Endothelial cell of umbilical vein (primary cell): ENCODE measurements at regions not wholly inside any gene's neighbourhood (a gene's known extent, or its start where the extent isn't known, plus 50 kb on each side); places are given as distances from the start of the nearest gene placed in this dataset.

ENCODE experiments used
- BruUV-seq: library from RNA; stranded (reverse); fragments of 400-500 nt; replicated peaks from 2 replicates; lab custom pipeline; 2021; lab: Mats Ljungman, UMichigan
- CTCF ChIA-PET: fragments of 300-600, 350-600 bp; sonication (Branson Sonifier 250); formaldehyde crosslinking; loops from one replicate; lab custom pipeline; 2021; ENCODE audit warnings: antibody characterized with exemption, inconsistent platforms; lab: Charles Lee
- POLR2A ChIA-PET: fragments of 300-600, 350-600 bp; sonication (Branson Sonifier 250); formaldehyde crosslinking; loops from one replicate; lab custom pipeline; 2021; ENCODE audit warnings: antibody characterized with exemption, inconsistent platforms; lab: Charles Lee
- DNase-seq: peaks from one replicate; pipeline ENCODE4 v3.0.0-alpha.2; 2011; ENCODE audit warnings: low read depth, low spot score
- FAIRE-seq: peaks from 2 replicates; lab custom pipeline; 2011; peaks lifted over from hg19 to GRCh38; lab: Jason Lieb, UNC
- H2AFZ ChIP-seq: 2 replicates; pipeline ENCODE4 v1.6.0; 2012; ENCODE audit warnings: low read depth, low read length, control low read depth, inconsistent platforms
- H3K27ac ChIP-seq: 2 replicates; pipeline ENCODE4 v1.5.1; 2011; ENCODE audit warnings: low read depth, mild to moderate bottlenecking, control low read depth, low read length, moderate library complexity; ENCODE audit not compliant: insufficient read depth
- H3K27me3 ChIP-seq, 2 experiments: 2 replicates each; pipeline versions ENCODE4 v1.6.0 to v1.6.1; 2011; ENCODE audit warnings: low read length in 2 of 2, mixed read lengths in 1 of 2; ENCODE audit not compliant: control insufficient read depth in 2 of 2, insufficient read depth in 2 of 2
- H3K36me3 ChIP-seq, 2 experiments: 2 replicates in 1 of 2; 3 replicates in 1 of 2; pipeline ENCODE4 v1.5.1; 2011; ENCODE audit warnings: low read length in 2 of 2, mild to moderate bottlenecking in 1 of 2, moderate library complexity in 1 of 2; ENCODE audit not compliant: control insufficient read depth in 2 of 2, insufficient read depth in 2 of 2; ENCODE audit errors: extremely low read depth in 1 of 2
- H3K4me1 ChIP-seq: 3 replicates; pipeline ENCODE4 v1.5.1; 2011; ENCODE audit warnings: mild to moderate bottlenecking, low read length; ENCODE audit not compliant: control insufficient read depth, insufficient read depth; ENCODE audit errors: extremely low read depth
- H3K4me2 ChIP-seq: 2 replicates; pipeline ENCODE4 v1.6.1; 2011; ENCODE audit warnings: low read length, control low read depth, mixed read lengths; ENCODE audit not compliant: insufficient read depth
- H3K4me3 ChIP-seq, 3 experiments: fragments of 200-600 bp in 1 of 3; sonication (generic), shearing (Covaris generic) in 1 of 3; replicated peaks in 1 of 3; 2 replicates each; pipeline ENCODE4 v1.5.1; 2011 to 2016; ENCODE audit warnings: control low read depth in 3 of 3, low read length in 3 of 3, mild to moderate bottlenecking in 2 of 3, inconsistent platforms in 1 of 3, low read depth in 1 of 3, moderate library complexity in 1 of 3; ENCODE audit not compliant: insufficient read depth in 1 of 3
- H3K79me2 ChIP-seq: 2 replicates; pipeline ENCODE4 v1.6.0; 2012; ENCODE audit warnings: low read length, inconsistent platforms; ENCODE audit not compliant: control insufficient read depth, insufficient read depth
- H3K9ac ChIP-seq: replicated peaks from 2 replicates; pipeline ENCODE3; 2011; ENCODE audit warnings: low read length, control low read depth; ENCODE audit not compliant: insufficient read depth; ENCODE audit errors: extremely low read depth
- H3K9me1 ChIP-seq: replicated peaks from 3 replicates; pipeline ENCODE4 v1.6.0; 2011; ENCODE audit warnings: mild to moderate bottlenecking, low read length; ENCODE audit not compliant: control insufficient read depth, insufficient read depth; ENCODE audit errors: extremely low read depth
- H3K9me3 ChIP-seq: replicated peaks from 2 replicates; pipeline ENCODE4 v1.5.1; 2012; ENCODE audit warnings: low read length, inconsistent platforms; ENCODE audit not compliant: control insufficient read depth, insufficient read depth
- H4K20me1 ChIP-seq: replicated peaks from 2 replicates; pipeline ENCODE3; 2011; ENCODE audit warnings: mild to moderate bottlenecking, low read length; ENCODE audit not compliant: control insufficient read depth, insufficient read depth; ENCODE audit errors: extremely low read depth
- EZH2 ChIP-seq: IDR thresholded peaks from 2 replicates; pipeline ENCODE4 v1.6.1; 2012; ENCODE audit warnings: borderline replicate concordance, low read depth, mild to moderate bottlenecking, moderate library complexity, low read length, inconsistent platforms; ENCODE audit not compliant: severe bottlenecking
- FOS ChIP-seq: IDR thresholded peaks from 2 replicates; pipeline ENCODE4 v1.6.1; 2011; ENCODE audit warnings: mild to moderate bottlenecking, low read length, moderate library complexity, borderline replicate concordance; ENCODE audit not compliant: insufficient read depth
- GATA2 ChIP-seq: IDR thresholded peaks from 2 replicates; pipeline ENCODE4 v1.7.0; 2011; ENCODE audit warnings: low read depth, mild to moderate bottlenecking, moderate library complexity, mixed read lengths, low read length; ENCODE audit not compliant: insufficient read length, insufficient read depth
- JUN ChIP-seq: IDR thresholded peaks from 2 replicates; pipeline ENCODE4 v1.6.1; 2011; ENCODE audit warnings: borderline replicate concordance, low read depth; ENCODE audit not compliant: insufficient read length, insufficient read depth
- MYC ChIP-seq: IDR thresholded peaks from one replicate; pipeline ENCODE4 v1.6.1; 2011; ENCODE audit warnings: mild to moderate bottlenecking, low read depth, low read length
- POLR2A ChIP-seq: IDR thresholded peaks from 2 replicates; pipeline ENCODE4 v1.6.1; 2012; ENCODE audit warnings: low read depth, mild to moderate bottlenecking, control low read depth, low read length
- POLR2AphosphoS5 ChIP-seq: IDR thresholded peaks from 2 replicates; pipeline ENCODE4 v1.6.1; 2012; ENCODE audit warnings: low read depth, mild to moderate bottlenecking, control low read depth, low read length, moderate library complexity; ENCODE audit not compliant: insufficient read depth
- dilution Hi-C: fragments of 300-500 bp; cut with MboI; formaldehyde crosslinking; loops from one replicate; pipeline ENCODE4 v1.15.0; 2019; ENCODE audit warnings: low sequenced_read_pairs; ENCODE audit not compliant: extremely low pct_ligation_motif_present
- intact Hi-C: fragments of 100-400 bp; cut with micrococcal nuclease; formaldehyde crosslinking; loops from one replicate; pipeline ENCODE4 v1.10.0; 2022
- TF ChIP-seq, protein P1 (sequence below): IDR thresholded peaks from 2 replicates; pipeline ENCODE4 v1.6.1; 2011; ENCODE audit not compliant: insufficient read depth, insufficient read length
- TF ChIP-seq, protein P2 (sequence below), 2 donors: IDR thresholded peaks; 1 replicate in 1 of 2; 2 replicates in 1 of 2; pipeline ENCODE4 v1.5.1; 2011; ENCODE audit warnings: low read length in 2 of 2, mild to moderate bottlenecking in 2 of 2, moderate library complexity in 2 of 2, control low read depth in 1 of 2, inconsistent platforms in 1 of 2, low read depth in 1 of 2; ENCODE audit not compliant: insufficient read depth in 1 of 2; ENCODE audit errors: extremely low read depth in 1 of 2

DNA sequence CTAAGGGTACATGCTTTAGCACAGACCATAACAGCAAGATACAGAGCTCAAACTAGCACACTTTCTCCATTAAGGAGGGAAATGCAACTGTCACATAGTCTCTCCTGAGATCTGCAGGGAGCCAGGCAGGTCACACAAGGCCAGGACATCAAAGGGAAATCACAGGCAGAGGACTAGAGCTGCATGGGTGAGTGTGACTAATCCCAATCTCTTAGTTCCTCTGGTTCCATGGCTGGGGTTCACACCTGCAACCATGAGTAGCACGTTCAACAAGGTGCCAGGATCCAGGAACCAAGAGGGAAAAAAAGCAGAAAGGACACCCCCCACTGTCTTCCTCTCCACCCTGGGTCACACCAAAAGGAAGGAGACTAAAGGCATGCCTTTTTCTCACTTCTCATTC, 296.5 kb upstream of the STEAP1 start:
- dilution Hi-C loops (no loop called here), intact Hi-C loops (no loop called here)
- FAIRE-seq (no peak), DNase-seq (no peak)
- Histone ChIP-seq H3K27me3 (no peaks in the 10 kb centered on the region), H3K4me1 (no peaks in the 10 kb centered on the region), H3K9me3 (peaks cover 2% of the 10 kb centered on the region), H3K36me3 (no peaks in the 10 kb centered on the region), H2AFZ (no peak overlapping the region), H3K79me2 (no peaks in the 10 kb centered on the region), H3K27ac (no peak overlapping the region), H4K20me1 (no peaks in the 10 kb centered on the region), H3K9me1 (no peaks in the 10 kb centered on the region), H3K9ac (no peak overlapping the region), H3K4me3 (no peak overlapping the region), H3K4me2 (no peak overlapping the region)
- ChIA-PET CTCF (no interaction called here), POLR2A (no interaction called here)
- TF ChIP-seq POLR2A (no peak), GATA2 (no peak), JUN (no peak)
- no TSS peak for BruUV-seq

DNA sequence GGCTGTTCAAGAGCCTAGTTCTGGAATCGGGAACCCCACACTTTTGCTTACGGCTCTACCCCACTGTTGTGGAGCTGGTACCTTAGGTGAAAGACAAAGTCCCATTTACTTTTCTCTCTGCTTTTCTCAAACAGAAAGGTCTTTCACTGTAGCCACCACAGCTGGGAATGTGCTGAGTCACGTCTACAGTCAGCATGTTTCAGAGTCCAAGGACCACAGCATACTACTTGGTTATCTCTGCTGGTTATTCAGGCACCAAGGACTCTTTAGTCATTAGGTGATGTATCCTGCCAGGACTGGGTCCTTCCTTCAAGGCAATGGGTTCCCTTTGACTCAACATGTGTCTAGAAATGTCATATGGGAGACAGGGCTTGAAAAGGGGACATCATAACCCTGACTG, 266.8 kb upstream of the STEAP1 start:
- ChIA-PET POLR2A (no interaction called here), CTCF (no interaction called here)
- H4K20me1 ChIP-seq: no peaks in the 10 kb centered on the region
- no peaks in the 10 kb centered on the region for H3K4me1 ChIP-seq
- intact Hi-C loops (no loop called here), dilution Hi-C loops (no loop called here)
- no peak overlapping the region for H3K4me3 ChIP-seq
- DNase-seq (no peak), FAIRE-seq (no peak)
- H3K9me1 ChIP-seq: no peaks in the 10 kb centered on the region
- no peak overlapping the region for H2AFZ ChIP-seq
- H3K9ac ChIP-seq: no peak overlapping the region
- no peak overlapping the region for H3K4me2 ChIP-seq
- no TSS peak for BruUV-seq
- TF ChIP-seq FOS (no peak), EZH2 (no peak), POLR2AphosphoS5 (no peak), JUN (no peak), POLR2A (no peak), MYC (no peak), GATA2 (no peak)
- TF ChIP-seq, protein P1, sequence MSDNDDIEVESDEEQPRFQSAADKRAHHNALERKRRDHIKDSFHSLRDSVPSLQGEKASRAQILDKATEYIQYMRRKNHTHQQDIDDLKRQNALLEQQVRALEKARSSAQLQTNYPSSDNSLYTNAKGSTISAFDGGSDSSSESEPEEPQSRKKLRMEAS: no peak
- TF ChIP-seq, protein P2, sequence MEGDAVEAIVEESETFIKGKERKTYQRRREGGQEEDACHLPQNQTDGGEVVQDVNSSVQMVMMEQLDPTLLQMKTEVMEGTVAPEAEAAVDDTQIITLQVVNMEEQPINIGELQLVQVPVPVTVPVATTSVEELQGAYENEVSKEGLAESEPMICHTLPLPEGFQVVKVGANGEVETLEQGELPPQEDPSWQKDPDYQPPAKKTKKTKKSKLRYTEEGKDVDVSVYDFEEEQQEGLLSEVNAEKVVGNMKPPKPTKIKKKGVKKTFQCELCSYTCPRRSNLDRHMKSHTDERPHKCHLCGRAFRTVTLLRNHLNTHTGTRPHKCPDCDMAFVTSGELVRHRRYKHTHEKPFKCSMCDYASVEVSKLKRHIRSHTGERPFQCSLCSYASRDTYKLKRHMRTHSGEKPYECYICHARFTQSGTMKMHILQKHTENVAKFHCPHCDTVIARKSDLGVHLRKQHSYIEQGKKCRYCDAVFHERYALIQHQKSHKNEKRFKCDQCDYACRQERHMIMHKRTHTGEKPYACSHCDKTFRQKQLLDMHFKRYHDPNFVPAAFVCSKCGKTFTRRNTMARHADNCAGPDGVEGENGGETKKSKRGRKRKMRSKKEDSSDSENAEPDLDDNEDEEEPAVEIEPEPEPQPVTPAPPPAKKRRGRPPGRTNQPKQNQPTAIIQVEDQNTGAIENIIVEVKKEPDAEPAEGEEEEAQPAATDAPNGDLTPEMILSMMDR (IDR thresholded peaks at IDR 0.05; ENCODE audit: extremely low read depth in 1 of 2, insufficient read depth in 1 of 2, low read depth in 1 of 2, low read length in 2 of 2): no peak
- no peaks in the 10 kb centered on the region for H3K9me3 ChIP-seq
- H3K36me3 ChIP-seq: no peaks in the 10 kb centered on the region
- no peaks in the 10 kb centered on the region for H3K79me2 ChIP-seq
- no peak overlapping the region for H3K27ac ChIP-seq
- no peaks in the 10 kb centered on the region for H3K27me3 ChIP-seq
